ENCODE measurements at regions not wholly inside any gene's neighbourhood (a gene's known extent, or its start where the extent isn't known, plus 50 kb on each side); places are given as distances from the start of the nearest gene placed in this dataset.

DNA sequence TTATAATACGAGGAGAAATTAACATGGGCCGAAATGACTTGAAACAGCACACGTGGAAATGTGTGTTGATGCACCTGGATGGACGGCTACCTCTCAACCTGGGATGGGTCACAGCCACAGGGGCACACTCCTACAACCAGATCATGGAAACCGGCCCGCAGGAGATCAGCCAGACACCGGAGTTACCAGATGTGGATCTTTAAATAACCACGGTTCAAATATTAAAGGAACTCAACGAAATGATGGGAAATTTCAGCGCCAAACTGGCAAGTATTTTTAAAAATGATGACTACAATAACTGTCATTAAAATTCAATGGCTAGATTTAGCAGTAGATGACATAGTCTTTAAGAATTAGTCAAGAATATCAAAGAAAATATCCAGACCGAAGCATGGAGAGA lies 166.9 kb upstream of the GPR12 start:
- TF ChIP-seq POLR2AphosphoS5 (IDR thresholded peaks at IDR 0.05) (no peak), POLR2A (IDR thresholded peaks at IDR 0.05) (no peak)

Data from transverse colon (tissue), 3 donors.